Nephron progenitor cell (in vitro differentiated cells): ENCODE measurements at regions not wholly inside any gene's neighbourhood (a gene's known extent, or its start where the extent isn't known, plus 50 kb on each side); places are given as distances from the start of the nearest gene placed in this dataset.

Experiments
- DNase-seq: peaks from one replicate; pipeline ENCODE4 v3.0.0; 2021
- H3K27ac Mint-ChIP-seq: 2 replicates; pipeline ENCODE4 v1.8.0; 2021; ENCODE audit warnings: mild to moderate bottlenecking, moderate library complexity, mixed read lengths
- H3K27me3 Mint-ChIP-seq: 2 replicates; pipeline ENCODE4 v1.8.0; 2021; ENCODE audit warnings: mild to moderate bottlenecking, low read depth, mixed read lengths; ENCODE audit not compliant: poor library complexity
- H3K36me3 Mint-ChIP-seq: 2 replicates; pipeline ENCODE4 v1.8.0; 2021; ENCODE audit warnings: low read depth, mixed read lengths
- H3K4me1 Mint-ChIP-seq: 2 replicates; pipeline ENCODE4 v1.8.0; 2021; ENCODE audit warnings: mixed read lengths
- H3K4me3 Mint-ChIP-seq: 2 replicates; pipeline ENCODE4 v1.8.0; 2021; ENCODE audit warnings: mild to moderate bottlenecking, moderate library complexity, mixed read lengths
- H3K9me3 Mint-ChIP-seq: 2 replicates; pipeline ENCODE4 v1.8.0; 2021; ENCODE audit warnings: mild to moderate bottlenecking, moderate library complexity, mixed read lengths
- CTCF ChIP-seq: fragments of 200-600 bp; sonication (generic); IDR thresholded peaks from 2 replicates; pipeline ENCODE4 v1.5.0; 2021; ENCODE audit warnings: antibody characterized with exemption

DNA sequence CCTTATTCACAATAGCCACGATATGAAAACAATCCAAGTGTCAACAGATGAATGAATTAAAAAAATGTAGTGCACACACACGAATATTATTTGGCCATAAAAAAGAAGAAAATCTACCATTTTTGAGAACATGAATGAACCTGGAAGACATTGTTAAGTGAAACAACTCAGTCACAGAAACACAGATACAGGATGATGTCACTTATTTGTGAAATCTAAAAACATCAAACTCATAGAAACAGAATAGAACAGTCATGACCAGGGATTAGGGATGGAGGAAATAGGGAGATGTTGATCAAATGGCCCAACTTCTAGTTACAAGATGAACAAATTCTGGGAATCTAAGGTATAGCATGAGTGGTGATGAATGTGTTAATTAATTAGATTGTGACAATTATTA, 72.3 kb downstream of the MACIR start:
- no peak for DNase-seq
- H3K4me1 Mint-ChIP-seq = peaks cover 21% of the 10 kb centered on the region
- H3K27ac Mint-ChIP-seq = no peak overlapping the region
- no peaks in the 10 kb centered on the region for H3K9me3 Mint-ChIP-seq
- no peaks in the 10 kb centered on the region for H3K36me3 Mint-ChIP-seq
- peaks cover 8% of the 10 kb centered on the region for H3K27me3 Mint-ChIP-seq
- TF ChIP-seq CTCF = no peak
- no peak overlapping the region for H3K4me3 Mint-ChIP-seq
